HG03571 (cell line): ENCODE measurements at regions not wholly inside any gene's neighbourhood (a gene's known extent, or its start where the extent isn't known, plus 50 kb on each side); places are given as distances from the start of the nearest gene placed in this dataset.

ENCODE experiments used
- ATAC-seq: cut with Tn5 transposase; IDR thresholded peaks from one replicate; pipeline ENCODE4 v1.9.1; 2021; ENCODE audit not compliant: unreplicated experiment

DNA sequence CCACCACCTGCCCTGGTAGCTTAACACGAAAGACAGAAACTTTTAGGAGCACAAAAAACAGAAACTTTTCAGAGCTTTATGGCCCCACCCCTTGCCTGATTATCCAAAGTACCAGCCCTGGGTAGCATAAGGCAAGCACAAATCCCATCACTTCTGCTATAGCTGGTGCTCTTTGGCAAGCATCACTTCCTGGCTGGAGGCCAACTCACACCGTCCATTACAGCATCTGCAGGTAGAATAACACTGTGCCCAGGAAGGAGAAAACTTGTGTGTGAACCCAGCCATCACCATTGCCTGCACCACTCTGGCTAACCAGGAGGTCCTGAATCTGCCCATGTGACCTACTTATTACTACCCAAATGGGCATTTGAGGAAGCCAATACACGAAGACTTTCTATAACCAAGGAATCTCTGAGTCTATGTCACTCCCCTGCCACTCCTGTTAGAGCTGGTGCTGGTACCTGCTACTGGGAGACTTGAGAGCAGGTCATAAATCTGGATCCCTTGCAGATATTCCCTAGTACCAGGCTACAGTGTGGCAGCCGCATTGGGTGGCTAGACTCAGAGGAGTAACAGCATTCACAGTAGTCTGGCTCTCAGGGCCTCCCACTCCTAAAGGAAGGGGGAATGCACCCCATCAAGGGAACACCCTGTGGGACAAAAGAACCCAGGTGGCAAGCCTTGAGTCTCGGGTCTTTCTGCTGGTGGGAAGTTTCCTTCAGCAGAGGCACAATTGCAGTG is 73.3 kb upstream of the AKAP13 start:
- ATAC-seq = no peak

DNA sequence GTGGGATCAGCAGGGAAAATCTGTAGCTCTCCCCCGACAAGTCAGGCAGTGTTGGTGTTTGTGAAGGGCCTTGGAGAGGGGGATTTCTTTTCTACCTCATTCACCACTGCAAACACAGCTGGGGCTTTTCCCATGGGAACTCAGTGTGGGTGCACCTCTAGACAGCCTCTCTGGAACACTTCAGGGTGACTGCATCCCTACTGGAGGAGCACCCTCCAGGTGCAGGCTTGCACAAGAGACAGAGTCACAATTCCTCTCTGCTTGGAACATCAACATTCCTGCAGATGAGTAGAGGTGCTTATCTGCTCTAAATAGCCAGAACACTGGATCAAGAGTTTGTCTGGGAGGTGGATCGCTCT is 72.7 kb upstream of the AKAP13 start:
- no peak for ATAC-seq

GRCh38 chr15:85311647-85312046 is 68.8 kb upstream of the AKAP13 start:
- ATAC-seq = no peak

DNA sequence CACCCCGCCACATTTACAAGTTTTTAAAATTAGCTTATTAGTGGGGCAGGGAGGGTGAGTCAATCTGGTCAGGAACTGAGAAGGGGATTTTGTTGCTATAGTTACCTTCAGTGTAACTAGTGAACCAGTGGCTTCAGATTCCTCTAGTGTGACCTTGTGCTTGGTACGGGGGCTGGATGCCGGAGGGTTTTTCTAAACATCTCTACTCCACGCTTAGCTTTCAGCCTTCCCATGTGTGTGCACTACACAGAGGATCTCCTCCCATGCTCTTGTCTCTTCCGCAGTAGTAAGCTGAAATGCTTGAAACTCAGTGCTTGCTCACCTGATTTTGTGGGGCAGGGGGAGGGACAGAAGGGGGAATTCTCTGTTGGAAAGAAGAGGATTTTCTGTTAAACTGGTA is 67.9 kb upstream of the AKAP13 start:
- ATAC-seq = peak; percentile 88

DNA sequence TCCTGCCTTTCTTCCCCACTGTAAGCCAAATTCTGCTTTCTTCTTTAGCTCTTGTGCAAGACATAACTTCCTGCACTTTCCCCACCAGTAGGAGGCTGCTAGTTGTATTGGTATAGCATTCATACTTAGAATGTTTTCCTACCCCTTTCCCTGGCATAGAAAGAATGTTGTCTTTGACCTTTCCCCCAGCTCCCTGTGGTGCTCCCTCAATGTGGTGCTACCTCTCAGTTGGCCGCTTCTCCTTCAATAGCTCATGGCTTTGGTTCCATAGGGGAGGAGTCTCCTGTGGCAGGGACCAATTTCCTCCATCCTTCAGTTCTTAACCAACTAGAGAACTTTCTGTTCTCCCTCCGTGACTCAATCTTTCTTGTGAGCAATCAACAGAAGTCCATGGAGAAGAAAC is 67.5 kb upstream of the AKAP13 start:
- no peak for ATAC-seq

DNA sequence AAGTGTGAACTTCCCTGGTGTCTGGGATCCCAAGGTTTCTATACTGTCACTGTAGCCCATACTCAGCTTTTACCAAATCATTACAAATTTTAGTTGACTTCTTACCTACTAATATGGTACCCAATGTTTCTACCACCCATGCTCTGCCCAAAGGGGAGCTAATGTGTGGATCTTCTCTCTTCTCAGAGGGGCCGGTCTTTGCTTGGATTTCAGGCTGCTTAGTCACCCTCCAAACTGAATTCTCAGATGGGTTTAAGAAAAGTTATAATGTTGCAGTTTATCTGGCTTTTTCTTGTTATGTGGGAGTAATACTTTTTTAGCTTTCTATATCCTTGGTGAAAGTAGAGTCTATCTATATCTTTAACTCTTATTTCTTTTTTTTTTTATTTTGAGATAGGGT is 67.1 kb upstream of the AKAP13 start:
- no peak for ATAC-seq

- no peak for ATAC-seq
These were observed 66.3 kb upstream of the AKAP13 start for GRCh38 chr15:85314146-85314545.

GRCh38 chr15:85314633-85315032 is 65.8 kb upstream of the AKAP13 start:
- ATAC-seq = no peak

- no peak for ATAC-seq
These were observed 64.0 kb upstream of the AKAP13 start for GRCh38 chr15:85316244-85316934.

- ATAC-seq = peak; percentile 73
These were observed 62.2 kb upstream of the AKAP13 start for GRCh38 chr15:85318048-85318731.

- ATAC-seq = peak; percentile 15
These were observed 61.7 kb upstream of the AKAP13 start for GRCh38 chr15:85318732-85319076.

GRCh38 chr15:85324202-85324601 is 56.2 kb upstream of the AKAP13 start:
- no peak for ATAC-seq

- no peak for ATAC-seq
These were observed 54.6 kb upstream of the AKAP13 start for GRCh38 chr15:85325834-85326233.

- no peak for ATAC-seq
These were observed 54.1 kb upstream of the AKAP13 start for GRCh38 chr15:85326291-85326690.

GRCh38 chr15:85327820-85328219 is 52.6 kb upstream of the AKAP13 start:
- no peak for ATAC-seq

- peak; percentile 58 for ATAC-seq
These were observed 50.6 kb upstream of the AKAP13 start for GRCh38 chr15:85329561-85330422.
